Mesendoderm (in vitro differentiated cells): ENCODE measurements at regions not wholly inside any gene's neighbourhood (a gene's known extent, or its start where the extent isn't known, plus 50 kb on each side); places are given as distances from the start of the nearest gene placed in this dataset.

Experiments
- DNase-seq: peaks from one replicate; pipeline ENCODE4 v3.0.0; 2013
- H2AK5ac ChIP-seq: 2 replicates; pipeline ENCODE4 v1.6.1; 2013; ENCODE audit warnings: low read length, inconsistent platforms
- H2BK120ac ChIP-seq: 2 replicates; pipeline ENCODE4 v1.6.1; 2013; ENCODE audit warnings: low read depth, mild to moderate bottlenecking, low read length, moderate library complexity, mixed read lengths
- H2BK15ac ChIP-seq: replicated peaks from 2 replicates; pipeline ENCODE4 v1.6.1; 2013; ENCODE audit warnings: low read depth, mild to moderate bottlenecking, moderate library complexity
- H2BK5ac ChIP-seq: 2 replicates; pipeline ENCODE4 v1.6.1; 2013; ENCODE audit warnings: low read length, inconsistent platforms
- H3K18ac ChIP-seq: 2 replicates; pipeline ENCODE4 v1.6.1; 2013; ENCODE audit warnings: mild to moderate bottlenecking, low read length, mixed read lengths
- H3K23ac ChIP-seq: one replicate; pipeline ENCODE4 v1.6.1; 2013; ENCODE audit warnings: low read length
- H3K27ac ChIP-seq: 2 replicates; pipeline ENCODE4 v1.5.1; 2013; ENCODE audit warnings: low read depth, mild to moderate bottlenecking, inconsistent platforms, low read length, moderate library complexity
- H3K27me3 ChIP-seq: 2 replicates; pipeline ENCODE4 v1.6.1; 2013; ENCODE audit warnings: low read length, control low read depth, mild to moderate bottlenecking, inconsistent platforms; ENCODE audit not compliant: insufficient read depth, poor library complexity
- H3K36me3 ChIP-seq: 2 replicates; pipeline ENCODE4 v1.6.1; 2013; ENCODE audit warnings: low read length, inconsistent platforms; ENCODE audit not compliant: control insufficient read depth, insufficient read depth
- H3K4ac ChIP-seq: one replicate; pipeline ENCODE4 v1.6.1; 2013; ENCODE audit warnings: low read depth, mild to moderate bottlenecking, low read length, moderate library complexity
- H3K4me1 ChIP-seq: 2 replicates; pipeline ENCODE4 v1.6.1; 2013; ENCODE audit warnings: low read depth, low read length, inconsistent platforms; ENCODE audit not compliant: control insufficient read depth
- H3K4me2 ChIP-seq: 2 replicates; pipeline ENCODE4 v1.6.1; 2013; ENCODE audit warnings: low read length
- H3K4me3 ChIP-seq: 2 replicates; pipeline ENCODE4 v1.5.1; 2013; ENCODE audit warnings: mild to moderate bottlenecking, low read length
- H3K56ac ChIP-seq: one replicate; pipeline ENCODE4 v1.6.1; 2013; ENCODE audit warnings: low read length
- H3K79me1 ChIP-seq: 2 replicates; pipeline ENCODE4 v1.6.1; 2013; ENCODE audit warnings: low read length, inconsistent platforms
- H3K79me2 ChIP-seq: 2 replicates; pipeline ENCODE4 v1.6.1; 2013; ENCODE audit warnings: mild to moderate bottlenecking, low read length; ENCODE audit not compliant: control insufficient read depth, insufficient read depth
- H3K9ac ChIP-seq: 2 replicates; pipeline ENCODE4 v1.6.1; 2013; ENCODE audit warnings: low read length, inconsistent platforms
- H4K5ac ChIP-seq: one replicate; pipeline ENCODE4 v1.6.1; 2013; ENCODE audit warnings: low read length
- H4K8ac ChIP-seq: one replicate; pipeline ENCODE4 v1.6.1; 2013; ENCODE audit warnings: low read depth, mild to moderate bottlenecking, control low read depth, low read length, moderate library complexity
- WGBS: extraction: QIAGEN DNeasy Blood & Tissue Kit; methylation state at CpG from one replicate; pipeline ENCODE4 v1.1.7; 2013; ENCODE audit warnings: low lambda C conversion rate, missing lambda C conversion rate; ENCODE audit not compliant: insufficient coverage; ENCODE audit errors: extremely low coverage; 5-methylcytosine and 5-hydroxymethylcytosine counted together

DNA sequence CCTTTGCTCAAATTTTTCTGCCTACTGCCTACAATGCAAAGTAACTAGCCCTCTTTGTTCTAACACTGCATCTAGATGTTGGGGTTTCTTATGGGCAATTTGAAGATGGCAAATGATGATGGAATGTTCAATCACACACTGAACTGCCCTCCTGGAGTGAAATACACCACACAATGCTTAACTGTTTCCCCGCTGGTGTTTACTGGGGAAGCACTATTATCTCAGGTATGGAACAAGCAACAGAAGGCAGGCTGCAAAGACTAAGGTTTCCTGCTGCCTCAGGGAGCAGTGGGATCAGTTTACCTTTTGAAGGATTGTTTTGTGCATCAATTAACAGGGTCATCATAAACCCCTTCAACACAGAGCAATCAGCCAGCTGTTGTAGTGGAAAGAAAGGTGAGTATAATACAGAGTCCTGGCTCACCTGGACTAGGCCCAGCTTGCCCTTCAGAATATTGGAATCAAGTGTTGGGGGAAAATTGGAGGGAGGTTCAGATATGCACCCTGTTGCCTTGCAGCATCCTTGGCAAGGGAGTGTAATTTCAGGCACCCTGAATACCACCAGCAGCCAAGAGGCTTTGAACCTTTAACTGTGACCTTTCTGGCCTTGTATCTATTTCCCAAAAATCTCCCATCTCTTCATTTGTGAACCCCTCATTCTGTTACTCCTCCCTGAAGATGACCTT, 105.4 kb upstream of the CDH11 start:
- DNase-seq: no peak
- Histone ChIP-seq H3K4ac (no peak overlapping the region), H3K27me3 (no peaks in the 10 kb centered on the region), H2AK5ac (no peak overlapping the region), H3K56ac (no peak overlapping the region), H3K27ac (no peak overlapping the region), H3K4me2 (no peak overlapping the region), H3K18ac (no peak overlapping the region), H3K4me3 (no peak overlapping the region), H3K23ac (no peak overlapping the region), H4K8ac (no peak overlapping the region), H3K9ac (no peak overlapping the region), H3K36me3 (peaks cover 11% of the 10 kb centered on the region), H2BK15ac (no peak overlapping the region), H4K5ac (no peak overlapping the region), H3K4me1 (peaks cover 5% of the 10 kb centered on the region), H2BK120ac (no peak overlapping the region), H2BK5ac (no peak overlapping the region), H3K79me2 (peaks cover 5% of the 10 kb centered on the region), H3K79me1 (peaks cover 4% of the 10 kb centered on the region)
- no CpG with 5 or more reads among the region's 1 CpG for WGBS

DNA sequence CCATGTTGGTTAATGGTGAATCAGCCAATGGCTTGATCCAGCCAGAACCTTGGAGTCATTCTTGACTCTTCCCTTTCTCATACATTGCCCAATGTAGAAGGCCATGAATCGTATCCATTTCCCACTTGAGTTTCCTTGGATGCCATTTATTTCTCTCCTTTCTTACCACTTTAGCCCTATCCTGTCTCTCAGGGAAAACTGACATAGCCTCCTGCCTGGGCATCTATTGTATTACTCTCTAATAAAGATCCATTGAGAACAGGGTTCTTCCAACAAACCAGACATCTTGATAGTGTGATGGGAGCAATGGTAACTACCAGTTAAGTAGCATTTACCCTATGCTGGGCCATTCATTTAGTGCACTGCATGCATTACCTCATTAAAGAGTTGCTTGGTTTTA, 104.2 kb upstream of the CDH11 start:
- Histone ChIP-seq H3K36me3 (peaks cover 11% of the 10 kb centered on the region), H2AK5ac (no peak overlapping the region), H3K27me3 (no peaks in the 10 kb centered on the region), H2BK5ac (no peak overlapping the region), H3K4me2 (no peak overlapping the region), H3K23ac (no peak overlapping the region), H3K79me1 (peaks cover 4% of the 10 kb centered on the region), H3K9ac (no peak overlapping the region), H3K4ac (no peak overlapping the region), H2BK120ac (no peak overlapping the region), H2BK15ac (no peak overlapping the region), H3K79me2 (peaks cover 3% of the 10 kb centered on the region), H4K8ac (no peak overlapping the region), H3K4me3 (no peak overlapping the region), H4K5ac (no peak overlapping the region), H3K27ac (no peak overlapping the region), H3K56ac (no peak overlapping the region), H3K18ac (no peak overlapping the region), H3K4me1 (peaks cover 5% of the 10 kb centered on the region)
- no CpG with 5 or more reads among the region's 1 CpG for WGBS
- no peak for DNase-seq

- no peak overlapping the region for H4K5ac ChIP-seq
- no peaks in the 10 kb centered on the region for H3K27me3 ChIP-seq
- H3K79me2 ChIP-seq: peaks cover 3% of the 10 kb centered on the region
- H3K27ac ChIP-seq: no peak overlapping the region
- no peak overlapping the region for H2BK5ac ChIP-seq
- H3K4me3 ChIP-seq: no peak overlapping the region
- H3K4me2 ChIP-seq: no peak overlapping the region
- no peak overlapping the region for H3K23ac ChIP-seq
- no CpG with 5 or more reads among the region's 5 CpGs for WGBS
- H3K56ac ChIP-seq: no peak overlapping the region
- peaks cover 11% of the 10 kb centered on the region for H3K36me3 ChIP-seq
- no peak for DNase-seq
- no peak overlapping the region for H2BK120ac ChIP-seq
- H4K8ac ChIP-seq: no peak overlapping the region
- peaks cover 5% of the 10 kb centered on the region for H3K4me1 ChIP-seq
- H3K9ac ChIP-seq: no peak overlapping the region
- H3K4ac ChIP-seq: no peak overlapping the region
- no peak overlapping the region for H2BK15ac ChIP-seq
- H3K18ac ChIP-seq: no peak overlapping the region
- no peak overlapping the region for H2AK5ac ChIP-seq
- peaks cover 4% of the 10 kb centered on the region for H3K79me1 ChIP-seq
These were observed 103.6 kb upstream of the CDH11 start for GRCh38 chr16:65225488-65225887.

DNA sequence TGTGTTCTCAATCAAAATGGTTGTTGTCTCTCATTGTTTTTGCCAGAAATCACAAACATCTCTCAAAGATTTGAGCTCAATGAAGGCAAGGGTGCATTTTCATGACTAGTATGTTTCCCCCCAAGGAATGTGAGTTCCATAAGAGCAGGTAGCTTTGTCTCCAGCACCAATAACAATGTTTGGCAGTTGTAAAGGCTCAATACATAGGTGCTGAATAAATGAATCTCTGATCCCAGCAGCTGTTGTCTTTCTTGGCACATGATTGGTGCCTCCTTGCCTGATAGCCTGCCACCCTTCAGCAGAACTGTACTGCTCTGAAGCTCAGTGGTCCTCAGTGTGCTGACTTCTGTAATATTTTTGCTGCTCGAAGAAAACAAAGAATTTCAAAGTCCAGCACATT, 103.1 kb upstream of the CDH11 start:
- Histone ChIP-seq H3K79me1 (peaks cover 4% of the 10 kb centered on the region), H2BK15ac (no peak overlapping the region), H3K23ac (no peak overlapping the region), H2AK5ac (no peak overlapping the region), H3K27me3 (no peaks in the 10 kb centered on the region), H3K4me2 (no peak overlapping the region), H4K8ac (no peak overlapping the region), H2BK120ac (no peak overlapping the region), H3K56ac (no peak overlapping the region), H3K79me2 (peaks cover 3% of the 10 kb centered on the region), H3K4ac (no peak overlapping the region), H3K18ac (no peak overlapping the region), H3K27ac (no peak overlapping the region), H4K5ac (no peak overlapping the region), H3K4me1 (peaks cover 5% of the 10 kb centered on the region), H3K36me3 (peaks cover 11% of the 10 kb centered on the region), H3K4me3 (no peak overlapping the region), H3K9ac (no peak overlapping the region), H2BK5ac (no peak overlapping the region)
- no peak for DNase-seq
- WGBS: no CpG with 5 or more reads among the region's 1 CpG

DNA sequence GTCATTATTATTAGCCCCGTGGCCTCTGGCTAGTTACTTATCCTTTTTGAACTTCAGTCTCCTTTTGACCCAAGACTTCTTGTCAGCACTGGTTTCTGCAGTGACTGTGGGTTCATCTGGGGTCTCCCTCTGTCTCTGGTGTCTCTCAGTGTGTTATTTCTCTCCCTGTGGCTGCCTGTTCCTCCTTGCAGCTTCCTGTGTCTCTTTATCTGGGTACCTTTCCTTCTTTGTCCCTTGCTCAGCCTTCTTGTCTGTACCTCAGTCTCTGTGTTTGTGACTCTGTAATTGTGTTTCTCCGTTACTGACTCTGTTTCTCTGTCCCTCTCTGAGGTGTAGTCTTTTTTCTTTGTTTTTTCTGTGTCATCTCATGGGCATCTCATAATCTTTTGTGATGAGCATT, 102.6 kb upstream of the CDH11 start:
- no peak overlapping the region for H2BK15ac ChIP-seq
- no peak overlapping the region for H3K23ac ChIP-seq
- no peaks in the 10 kb centered on the region for H3K27me3 ChIP-seq
- no peak overlapping the region for H3K18ac ChIP-seq
- no peak overlapping the region for H3K9ac ChIP-seq
- H2BK5ac ChIP-seq: no peak overlapping the region
- H3K79me1 ChIP-seq: peaks cover 4% of the 10 kb centered on the region
- DNase-seq: no peak
- no peak overlapping the region for H2AK5ac ChIP-seq
- no peak overlapping the region for H4K8ac ChIP-seq
- no peak overlapping the region for H3K4me3 ChIP-seq
- H4K5ac ChIP-seq: no peak overlapping the region
- peaks cover 11% of the 10 kb centered on the region for H3K36me3 ChIP-seq
- no peak overlapping the region for H2BK120ac ChIP-seq
- H3K4me1 ChIP-seq: peaks cover 5% of the 10 kb centered on the region
- H3K79me2 ChIP-seq: peaks cover 3% of the 10 kb centered on the region
- H3K4ac ChIP-seq: no peak overlapping the region
- no peak overlapping the region for H3K4me2 ChIP-seq
- WGBS: no CpG with 5 or more reads among the region's 2 CpGs
- H3K27ac ChIP-seq: no peak overlapping the region
- H3K56ac ChIP-seq: no peak overlapping the region

DNA sequence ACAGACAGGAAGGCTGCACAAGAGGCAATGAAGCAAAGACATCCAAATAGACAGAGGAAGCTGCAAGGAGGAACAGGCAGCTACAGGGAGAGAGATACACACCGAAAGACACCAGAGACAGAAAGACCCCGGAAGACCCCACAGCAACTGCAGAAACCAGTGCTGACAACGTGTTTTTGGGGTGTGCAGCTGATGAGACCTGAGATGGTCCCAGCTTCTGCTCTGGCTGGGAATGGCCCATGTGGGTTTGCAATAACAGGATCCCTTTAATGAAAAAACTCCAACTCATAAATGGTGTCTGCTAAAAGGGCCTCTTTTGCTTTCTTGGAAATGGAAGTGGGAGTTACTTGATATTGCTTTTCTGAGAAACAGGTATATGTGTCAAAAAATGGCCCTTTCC, 101.5 kb upstream of the CDH11 start:
- Histone ChIP-seq H3K18ac (no peak overlapping the region), H3K79me1 (peaks cover 4% of the 10 kb centered on the region), H4K8ac (no peak overlapping the region), H3K27me3 (no peaks in the 10 kb centered on the region), H3K56ac (no peak overlapping the region), H3K4me1 (peaks cover 7% of the 10 kb centered on the region), H2BK120ac (no peak overlapping the region), H2BK5ac (no peak overlapping the region), H3K79me2 (peaks cover 3% of the 10 kb centered on the region), H3K9ac (no peak overlapping the region), H2AK5ac (no peak overlapping the region), H4K5ac (no peak overlapping the region), H3K4ac (no peak overlapping the region), H3K4me2 (no peak overlapping the region), H3K23ac (no peak overlapping the region), H3K4me3 (no peak overlapping the region), H2BK15ac (no peak overlapping the region), H3K36me3 (peaks cover 11% of the 10 kb centered on the region), H3K27ac (no peak overlapping the region)
- no peak for DNase-seq
- no CpG with 5 or more reads among the region's 3 CpGs for WGBS
